ENCODE measurements at regions not wholly inside any gene's neighbourhood (a gene's known extent, or its start where the extent isn't known, plus 50 kb on each side); places are given as distances from the start of the nearest gene placed in this dataset.

DNA sequence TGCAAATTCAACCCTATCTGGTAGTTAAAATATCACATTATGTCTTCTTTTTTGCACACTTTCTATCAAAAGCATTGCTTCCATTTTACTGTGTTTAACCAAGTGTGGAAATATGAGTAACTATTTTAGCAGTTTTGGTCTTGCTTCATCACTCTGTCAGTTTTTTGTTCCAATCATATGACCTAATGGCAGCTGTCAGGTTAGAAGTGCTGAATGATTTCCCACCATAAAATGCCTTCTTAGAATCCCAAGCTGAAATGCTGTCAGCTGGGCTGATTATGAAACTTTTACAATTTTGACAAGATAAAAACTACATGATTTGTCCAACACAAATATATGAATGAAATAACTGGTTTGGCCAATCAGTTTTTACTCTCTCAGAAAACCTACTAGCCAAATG, 1654.6 kb upstream of the RAG2 start:
- Mint-ChIP-seq H3K27ac (ENCODE audit: unreplicated experiment) (no peak overlapping the region), H3K27me3 (ENCODE audit: unreplicated experiment) (no peaks in the 10 kb centered on the region), H3K9me3 (ENCODE audit: low read depth, unreplicated experiment) (peaks cover 3% of the 10 kb centered on the region), H3K36me3 (ENCODE audit: insufficient read depth, unreplicated experiment) (no peaks in the 10 kb centered on the region), H3K4me1 (ENCODE audit: low read depth, unreplicated experiment) (no peaks in the 10 kb centered on the region), H3K4me3 (ENCODE audit: low read depth, unreplicated experiment) (no peak overlapping the region)
- CTCF ChIA-PET: no interaction called here
- no peak for DNase-seq
- no TSS peak for BruUV-seq (replicated peaks)
- intact Hi-C loops (cut with micrococcal nuclease; ENCODE audit: unreplicated experiment): no loop called here
- TF ChIP-seq, protein P1, sequence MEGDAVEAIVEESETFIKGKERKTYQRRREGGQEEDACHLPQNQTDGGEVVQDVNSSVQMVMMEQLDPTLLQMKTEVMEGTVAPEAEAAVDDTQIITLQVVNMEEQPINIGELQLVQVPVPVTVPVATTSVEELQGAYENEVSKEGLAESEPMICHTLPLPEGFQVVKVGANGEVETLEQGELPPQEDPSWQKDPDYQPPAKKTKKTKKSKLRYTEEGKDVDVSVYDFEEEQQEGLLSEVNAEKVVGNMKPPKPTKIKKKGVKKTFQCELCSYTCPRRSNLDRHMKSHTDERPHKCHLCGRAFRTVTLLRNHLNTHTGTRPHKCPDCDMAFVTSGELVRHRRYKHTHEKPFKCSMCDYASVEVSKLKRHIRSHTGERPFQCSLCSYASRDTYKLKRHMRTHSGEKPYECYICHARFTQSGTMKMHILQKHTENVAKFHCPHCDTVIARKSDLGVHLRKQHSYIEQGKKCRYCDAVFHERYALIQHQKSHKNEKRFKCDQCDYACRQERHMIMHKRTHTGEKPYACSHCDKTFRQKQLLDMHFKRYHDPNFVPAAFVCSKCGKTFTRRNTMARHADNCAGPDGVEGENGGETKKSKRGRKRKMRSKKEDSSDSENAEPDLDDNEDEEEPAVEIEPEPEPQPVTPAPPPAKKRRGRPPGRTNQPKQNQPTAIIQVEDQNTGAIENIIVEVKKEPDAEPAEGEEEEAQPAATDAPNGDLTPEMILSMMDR (IDR thresholded peaks at IDR 0.05; ENCODE audit: unreplicated experiment): no peak

GRCh38 chr11:38246451-38246850, 1648.4 kb upstream of the RAG2 start:
- CTCF ChIA-PET: no interaction called here
- DNase-seq: no peak
- Mint-ChIP-seq H3K27me3 (ENCODE audit: unreplicated experiment) (no peaks in the 10 kb centered on the region), H3K9me3 (ENCODE audit: low read depth, unreplicated experiment) (peaks cover 12% of the 10 kb centered on the region), H3K27ac (ENCODE audit: unreplicated experiment) (no peak overlapping the region), H3K4me1 (ENCODE audit: low read depth, unreplicated experiment) (no peaks in the 10 kb centered on the region), H3K36me3 (ENCODE audit: insufficient read depth, unreplicated experiment) (no peaks in the 10 kb centered on the region), H3K4me3 (ENCODE audit: low read depth, unreplicated experiment) (no peak overlapping the region)
- no TSS peak for BruUV-seq (replicated peaks)
- intact Hi-C loops (cut with micrococcal nuclease; ENCODE audit: unreplicated experiment): no loop called here
- TF ChIP-seq, protein P1 (IDR thresholded peaks at IDR 0.05; ENCODE audit: unreplicated experiment): no peak

GRCh38 chr11:38226684-38227083, 1628.6 kb upstream of the RAG2 start:
- CTCF ChIA-PET: no interaction called here
- no TSS peak for BruUV-seq (replicated peaks)
- Mint-ChIP-seq H3K4me1 (ENCODE audit: low read depth, unreplicated experiment) (no peaks in the 10 kb centered on the region), H3K4me3 (ENCODE audit: low read depth, unreplicated experiment) (no peak overlapping the region), H3K27me3 (ENCODE audit: unreplicated experiment) (no peaks in the 10 kb centered on the region), H3K27ac (ENCODE audit: unreplicated experiment) (no peak overlapping the region), H3K9me3 (ENCODE audit: low read depth, unreplicated experiment) (peaks cover 21% of the 10 kb centered on the region), H3K36me3 (ENCODE audit: insufficient read depth, unreplicated experiment) (no peaks in the 10 kb centered on the region)
- TF ChIP-seq, protein P1 (IDR thresholded peaks at IDR 0.05; ENCODE audit: unreplicated experiment): no peak
- intact Hi-C loops (cut with micrococcal nuclease; ENCODE audit: unreplicated experiment): no loop called here
- DNase-seq: no peak

DNA sequence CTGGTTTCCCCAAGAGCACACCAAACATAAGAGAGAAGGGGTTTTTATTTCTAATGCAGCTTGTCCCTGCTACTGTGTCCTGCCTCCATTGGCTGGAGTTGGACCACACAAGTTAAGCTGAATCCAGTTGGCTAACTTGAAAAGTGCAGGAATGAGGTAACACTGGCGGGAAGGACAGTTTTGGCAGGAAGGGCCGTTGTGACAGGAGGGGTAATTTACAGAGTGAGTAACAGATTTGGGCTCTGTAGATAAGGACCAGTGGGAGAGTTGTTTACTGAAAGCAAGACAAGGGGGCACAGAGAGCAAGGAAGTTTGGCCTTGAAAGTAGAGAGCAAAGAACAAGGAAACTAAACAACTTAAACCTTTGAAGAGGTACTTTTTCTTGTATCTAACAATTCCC, 1623.3 kb upstream of the RAG2 start:
- Mint-ChIP-seq H3K36me3 (ENCODE audit: insufficient read depth, unreplicated experiment) (no peaks in the 10 kb centered on the region), H3K9me3 (ENCODE audit: low read depth, unreplicated experiment) (peaks cover 17% of the 10 kb centered on the region), H3K4me1 (ENCODE audit: low read depth, unreplicated experiment) (no peaks in the 10 kb centered on the region), H3K27me3 (ENCODE audit: unreplicated experiment) (no peaks in the 10 kb centered on the region), H3K4me3 (ENCODE audit: low read depth, unreplicated experiment) (no peak overlapping the region), H3K27ac (ENCODE audit: unreplicated experiment) (no peak overlapping the region)
- CTCF ChIA-PET: no interaction called here
- DNase-seq: no peak
- intact Hi-C loops (cut with micrococcal nuclease; ENCODE audit: unreplicated experiment): no loop called here
- TF ChIP-seq, protein P1 (IDR thresholded peaks at IDR 0.05; ENCODE audit: unreplicated experiment): no peak
- BruUV-seq (replicated peaks): no TSS peak

GRCh38 chr11:38219636-38220035, 1621.6 kb upstream of the RAG2 start:
- intact Hi-C loops (cut with micrococcal nuclease; ENCODE audit: unreplicated experiment): no loop called here
- Mint-ChIP-seq H3K9me3 (ENCODE audit: low read depth, unreplicated experiment) (peaks cover 12% of the 10 kb centered on the region), H3K4me1 (ENCODE audit: low read depth, unreplicated experiment) (no peaks in the 10 kb centered on the region), H3K4me3 (ENCODE audit: low read depth, unreplicated experiment) (no peak overlapping the region), H3K27ac (ENCODE audit: unreplicated experiment) (no peak overlapping the region), H3K27me3 (ENCODE audit: unreplicated experiment) (no peaks in the 10 kb centered on the region), H3K36me3 (ENCODE audit: insufficient read depth, unreplicated experiment) (no peaks in the 10 kb centered on the region)
- DNase-seq: no peak
- BruUV-seq (replicated peaks): no TSS peak
- CTCF ChIA-PET: no interaction called here
- TF ChIP-seq, protein P1 (IDR thresholded peaks at IDR 0.05; ENCODE audit: unreplicated experiment): no peak

All from Calu3 (cell line).